ENCODE measurements at regions not wholly inside any gene's neighbourhood (a gene's known extent, or its start where the extent isn't known, plus 50 kb on each side); places are given as distances from the start of the nearest gene placed in this dataset.

GRCh38 chr7:32275216-32276009 is 205.2 kb upstream of the PDE1C start:
- H3K4me1 Mint-ChIP-seq: peaks cover 2% of the 10 kb centered on the region
- ChIA-PET CTCF (interaction anchor here (1.3 kb wide), 1 partner anchor 65 kb away, joined by 4 read pairs; no protein-coding TSS in a partner anchor), POLR2A (interaction anchor here (0.6 kb wide), 1 partner anchor 24 kb away, joined by 3 read pairs; no protein-coding TSS in a partner anchor)
- H3K27me3 Mint-ChIP-seq: no peaks in the 10 kb centered on the region
- no peak overlapping the region for H3K4me3 Mint-ChIP-seq
- no peaks in the 10 kb centered on the region for H3K9me3 Mint-ChIP-seq
- no peak overlapping the region for H3K27ac Mint-ChIP-seq
- H3K36me3 Mint-ChIP-seq (ENCODE audit: low read depth): no peaks in the 10 kb centered on the region
- DNase-seq: no peak

GRCh38 chr7:32273297-32273696 is 203.1 kb upstream of the PDE1C start:
- Mint-ChIP-seq H3K36me3 (ENCODE audit: low read depth) (no peaks in the 10 kb centered on the region), H3K4me3 (no peak overlapping the region), H3K27me3 (no peaks in the 10 kb centered on the region), H3K9me3 (no peaks in the 10 kb centered on the region), H3K27ac (no peak overlapping the region), H3K4me1 (peaks cover 2% of the 10 kb centered on the region)
- POLR2A ChIA-PET: no interaction called here
- no peak for DNase-seq
- CTCF ChIA-PET: interaction anchor here (1.5 kb wide), 1 partner anchor 62 kb away, joined by 5 read pairs; no protein-coding TSS in a partner anchor

- Mint-ChIP-seq H3K4me3 (no peak overlapping the region), H3K27ac (no peak overlapping the region), H3K36me3 (ENCODE audit: low read depth) (no peaks in the 10 kb centered on the region), H3K4me1 (no peaks in the 10 kb centered on the region), H3K9me3 (no peaks in the 10 kb centered on the region), H3K27me3 (no peaks in the 10 kb centered on the region)
- CTCF ChIA-PET: interaction anchor here (2.0 kb wide), 1 partner anchor 57 kb away, joined by 4 read pairs; no protein-coding TSS in a partner anchor
- POLR2A ChIA-PET: no interaction called here
- DNase-seq: no peak
These were observed 196.8 kb upstream of the PDE1C start for GRCh38 chr7:32266932-32267475.

- POLR2A ChIA-PET: no interaction called here
These were observed 194.6 kb upstream of the PDE1C start for GRCh38 chr7:32264702-32265284.

GRCh38 chr7:32263611-32264010 is 193.4 kb upstream of the PDE1C start:
- Mint-ChIP-seq H3K4me1 (no peaks in the 10 kb centered on the region), H3K4me3 (no peak overlapping the region), H3K9me3 (no peaks in the 10 kb centered on the region), H3K36me3 (ENCODE audit: low read depth) (no peaks in the 10 kb centered on the region), H3K27ac (no peak overlapping the region), H3K27me3 (no peaks in the 10 kb centered on the region)
- CTCF ChIA-PET: no interaction called here
- DNase-seq: no peak
- POLR2A ChIA-PET: no interaction called here

More at GRCh38 chr7:32264702-32265284, 194.6 kb upstream of the PDE1C start:
- H3K4me1 Mint-ChIP-seq: no peaks in the 10 kb centered on the region
- H3K36me3 Mint-ChIP-seq (ENCODE audit: low read depth): no peaks in the 10 kb centered on the region
- H3K4me3 Mint-ChIP-seq: no peak overlapping the region
- H3K27me3 Mint-ChIP-seq: no peaks in the 10 kb centered on the region
- CTCF ChIA-PET: interaction anchor here (2.0 kb wide), 1 partner anchor 54 kb away, joined by 4 read pairs; no protein-coding TSS in a partner anchor
- no peaks in the 10 kb centered on the region for H3K9me3 Mint-ChIP-seq
- no peak overlapping the region for H3K27ac Mint-ChIP-seq
- no peak for DNase-seq

- no peak for DNase-seq
- no peaks in the 10 kb centered on the region for H3K27me3 Mint-ChIP-seq
- no peak overlapping the region for H3K4me3 Mint-ChIP-seq
- no peaks in the 10 kb centered on the region for H3K9me3 Mint-ChIP-seq
- H3K4me1 Mint-ChIP-seq: no peaks in the 10 kb centered on the region
- POLR2A ChIA-PET: no interaction called here
- H3K36me3 Mint-ChIP-seq (ENCODE audit: low read depth): no peaks in the 10 kb centered on the region
- no peak overlapping the region for H3K27ac Mint-ChIP-seq
- CTCF ChIA-PET: interaction anchor here (0.7 kb wide), 1 partner anchor 85 kb away, joined by 3 read pairs; no protein-coding TSS in a partner anchor
These were observed 192.1 kb upstream of the PDE1C start for GRCh38 chr7:32262315-32262714.

- Mint-ChIP-seq H3K4me1 (no peaks in the 10 kb centered on the region), H3K27ac (no peak overlapping the region), H3K36me3 (ENCODE audit: low read depth) (no peaks in the 10 kb centered on the region), H3K27me3 (no peaks in the 10 kb centered on the region), H3K9me3 (no peaks in the 10 kb centered on the region), H3K4me3 (no peak overlapping the region)
- POLR2A ChIA-PET: no interaction called here
- CTCF ChIA-PET: no interaction called here
- no peak for DNase-seq
These were observed 189.9 kb upstream of the PDE1C start for GRCh38 chr7:32259931-32260596.

- Mint-ChIP-seq H3K27ac (no peak overlapping the region), H3K9me3 (no peaks in the 10 kb centered on the region), H3K4me3 (no peak overlapping the region), H3K27me3 (no peaks in the 10 kb centered on the region), H3K4me1 (no peaks in the 10 kb centered on the region), H3K36me3 (ENCODE audit: low read depth) (no peaks in the 10 kb centered on the region)
- ChIA-PET CTCF (no interaction called here), POLR2A (no interaction called here)
- DNase-seq: no peak
These were observed 188.1 kb upstream of the PDE1C start for GRCh38 chr7:32258265-32258664.

GRCh38 chr7:32257621-32258020 is 187.4 kb upstream of the PDE1C start:
- DNase-seq: no peak
- no peaks in the 10 kb centered on the region for H3K9me3 Mint-ChIP-seq
- no peak overlapping the region for H3K27ac Mint-ChIP-seq
- no peaks in the 10 kb centered on the region for H3K27me3 Mint-ChIP-seq
- POLR2A ChIA-PET: no interaction called here
- H3K4me3 Mint-ChIP-seq: no peak overlapping the region
- CTCF ChIA-PET: no interaction called here
- H3K4me1 Mint-ChIP-seq: no peaks in the 10 kb centered on the region
- no peaks in the 10 kb centered on the region for H3K36me3 Mint-ChIP-seq (ENCODE audit: low read depth)

GRCh38 chr7:32256811-32257210 is 186.6 kb upstream of the PDE1C start:
- ChIA-PET CTCF (no interaction called here), POLR2A (no interaction called here)
- Mint-ChIP-seq H3K4me3 (no peak overlapping the region), H3K9me3 (no peaks in the 10 kb centered on the region), H3K36me3 (ENCODE audit: low read depth) (no peaks in the 10 kb centered on the region), H3K27me3 (peaks cover 2% of the 10 kb centered on the region), H3K27ac (no peak overlapping the region), H3K4me1 (no peaks in the 10 kb centered on the region)
- no peak for DNase-seq

- no peak overlapping the region for H3K4me3 Mint-ChIP-seq
- H3K36me3 Mint-ChIP-seq (ENCODE audit: low read depth): no peaks in the 10 kb centered on the region
- ChIA-PET POLR2A (no interaction called here), CTCF (no interaction called here)
- no peaks in the 10 kb centered on the region for H3K9me3 Mint-ChIP-seq
- no peak for DNase-seq
- no peaks in the 10 kb centered on the region for H3K4me1 Mint-ChIP-seq
- H3K27me3 Mint-ChIP-seq: peaks cover 2% of the 10 kb centered on the region
- no peak overlapping the region for H3K27ac Mint-ChIP-seq
These were observed 186.2 kb upstream of the PDE1C start for GRCh38 chr7:32256376-32256775.

GRCh38 chr7:32255036-32255435 is 184.8 kb upstream of the PDE1C start:
- no peak for DNase-seq
- Mint-ChIP-seq H3K27ac (no peak overlapping the region), H3K4me3 (no peak overlapping the region), H3K27me3 (peaks cover 2% of the 10 kb centered on the region), H3K36me3 (ENCODE audit: low read depth) (no peaks in the 10 kb centered on the region), H3K9me3 (no peaks in the 10 kb centered on the region), H3K4me1 (no peaks in the 10 kb centered on the region)
- ChIA-PET POLR2A (no interaction called here), CTCF (no interaction called here)

GRCh38 chr7:32253299-32253698 is 183.1 kb upstream of the PDE1C start:
- H3K27ac Mint-ChIP-seq: no peak overlapping the region
- ChIA-PET POLR2A (no interaction called here), CTCF (no interaction called here)
- no peak overlapping the region for H3K4me3 Mint-ChIP-seq
- no peak for DNase-seq
- H3K36me3 Mint-ChIP-seq (ENCODE audit: low read depth): no peaks in the 10 kb centered on the region
- H3K4me1 Mint-ChIP-seq: no peaks in the 10 kb centered on the region
- peaks cover 2% of the 10 kb centered on the region for H3K27me3 Mint-ChIP-seq
- H3K9me3 Mint-ChIP-seq: no peaks in the 10 kb centered on the region
